ENCODE measurements at regions not wholly inside any gene's neighbourhood (a gene's known extent, or its start where the extent isn't known, plus 50 kb on each side); places are given as distances from the start of the nearest gene placed in this dataset.

- Histone ChIP-seq H3K4me1 (ENCODE audit: control insufficient read depth in 4 of 4, insufficient read depth in 4 of 4, low read length in 3 of 4) (no peaks in the 10 kb centered on the region), H3K9ac (ENCODE audit: low read depth in 1 of 2, low read length in 2 of 2) (no peak overlapping the region), H3K9me3 (ENCODE audit: control insufficient read depth in 4 of 4, low read length in 3 of 4) (no peaks in the 10 kb centered on the region), H3K27me3 (ENCODE audit: control insufficient read depth in 4 of 4, insufficient read depth in 4 of 4, low read length in 3 of 4) (no peaks in the 10 kb centered on the region), H3K4me3 (ENCODE audit: low read depth in 1 of 3, low read length in 3 of 3) (no peak overlapping the region), H3K27ac (ENCODE audit: low read depth in 1 of 2, low read length in 2 of 2) (no peak overlapping the region), H3K36me3 (ENCODE audit: control insufficient read depth in 4 of 4, insufficient read depth in 3 of 4, low read depth in 1 of 4, low read length in 3 of 4) (no peaks in the 10 kb centered on the region)
- TF ChIP-seq TAF1 (conservative IDR thresholded peaks at IDR 0.05): no peak
- TF ChIP-seq ATF3 (IDR thresholded peaks at IDR 0.05): no peak
- no peak for TF ChIP-seq RXRA (IDR thresholded peaks at IDR 0.05)
- TF ChIP-seq, protein P1, sequence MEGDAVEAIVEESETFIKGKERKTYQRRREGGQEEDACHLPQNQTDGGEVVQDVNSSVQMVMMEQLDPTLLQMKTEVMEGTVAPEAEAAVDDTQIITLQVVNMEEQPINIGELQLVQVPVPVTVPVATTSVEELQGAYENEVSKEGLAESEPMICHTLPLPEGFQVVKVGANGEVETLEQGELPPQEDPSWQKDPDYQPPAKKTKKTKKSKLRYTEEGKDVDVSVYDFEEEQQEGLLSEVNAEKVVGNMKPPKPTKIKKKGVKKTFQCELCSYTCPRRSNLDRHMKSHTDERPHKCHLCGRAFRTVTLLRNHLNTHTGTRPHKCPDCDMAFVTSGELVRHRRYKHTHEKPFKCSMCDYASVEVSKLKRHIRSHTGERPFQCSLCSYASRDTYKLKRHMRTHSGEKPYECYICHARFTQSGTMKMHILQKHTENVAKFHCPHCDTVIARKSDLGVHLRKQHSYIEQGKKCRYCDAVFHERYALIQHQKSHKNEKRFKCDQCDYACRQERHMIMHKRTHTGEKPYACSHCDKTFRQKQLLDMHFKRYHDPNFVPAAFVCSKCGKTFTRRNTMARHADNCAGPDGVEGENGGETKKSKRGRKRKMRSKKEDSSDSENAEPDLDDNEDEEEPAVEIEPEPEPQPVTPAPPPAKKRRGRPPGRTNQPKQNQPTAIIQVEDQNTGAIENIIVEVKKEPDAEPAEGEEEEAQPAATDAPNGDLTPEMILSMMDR (IDR thresholded peaks at IDR 0.05; ENCODE audit: low read depth, low read length, missing input control): no peak
- TF ChIP-seq FOXA1 (IDR thresholded peaks at IDR 0.05): no peak
- no peak for TF ChIP-seq HNF4A (conservative IDR thresholded peaks at IDR 0.05)
- TF ChIP-seq REST (IDR thresholded peaks at IDR 0.05): no peak
- TF ChIP-seq HNF4G (IDR thresholded peaks at IDR 0.05): no peak
- no peak for DNase-seq (ENCODE audit: low spot score)
- 90% methylated on average over 3 of the region's 3 CpGs for WGBS
These were observed 172.2 kb downstream of the HHIP start for GRCh38 chr4:144818136-144818535.

- H3K9ac ChIP-seq (ENCODE audit: low read depth in 1 of 2, low read length in 2 of 2): no peak overlapping the region
- WGBS: 78% methylated on average over 3 of the region's 3 CpGs
- H3K27ac ChIP-seq (ENCODE audit: low read depth in 1 of 2, low read length in 2 of 2): no peak overlapping the region
- no peak for DNase-seq (ENCODE audit: low spot score)
- H3K36me3 ChIP-seq (ENCODE audit: control insufficient read depth in 4 of 4, insufficient read depth in 3 of 4, low read depth in 1 of 4, low read length in 3 of 4): no peaks in the 10 kb centered on the region
- H3K27me3 ChIP-seq (ENCODE audit: control insufficient read depth in 4 of 4, insufficient read depth in 4 of 4, low read length in 3 of 4): no peaks in the 10 kb centered on the region
- TF ChIP-seq HNF4G (IDR thresholded peaks at IDR 0.05): no peak
- no peak for TF ChIP-seq SP1 (IDR thresholded peaks at IDR 0.05)
- no peak for TF ChIP-seq EGR1 (IDR thresholded peaks at IDR 0.05; ENCODE audit: low read depth in 2 of 2)
- no peak for TF ChIP-seq ATF3 (IDR thresholded peaks at IDR 0.05)
- TF ChIP-seq, protein P1 (IDR thresholded peaks at IDR 0.05; ENCODE audit: low read depth, low read length, missing input control): no peak
- no peak for TF ChIP-seq GABPA (IDR thresholded peaks at IDR 0.05 in 1 of 2, conservative IDR thresholded peaks at IDR 0.05 in 1 of 2)
- TF ChIP-seq RXRA (IDR thresholded peaks at IDR 0.05): no peak
- TF ChIP-seq JUND (IDR thresholded peaks at IDR 0.05): no peak
- TF ChIP-seq REST (IDR thresholded peaks at IDR 0.05): no peak
- TF ChIP-seq FOXA1 (IDR thresholded peaks at IDR 0.05): no peak
- TF ChIP-seq RAD21 (IDR thresholded peaks at IDR 0.05): no peak
- TF ChIP-seq HNF4A (conservative IDR thresholded peaks at IDR 0.05): no peak
- TF ChIP-seq YY1 (IDR thresholded peaks at IDR 0.05): no peak
- TF ChIP-seq, protein P2, sequence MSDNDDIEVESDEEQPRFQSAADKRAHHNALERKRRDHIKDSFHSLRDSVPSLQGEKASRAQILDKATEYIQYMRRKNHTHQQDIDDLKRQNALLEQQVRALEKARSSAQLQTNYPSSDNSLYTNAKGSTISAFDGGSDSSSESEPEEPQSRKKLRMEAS (IDR thresholded peaks at IDR 0.05): no peak
- no peaks in the 10 kb centered on the region for H3K9me3 ChIP-seq (ENCODE audit: control insufficient read depth in 4 of 4, low read length in 3 of 4)
- H3K4me1 ChIP-seq (ENCODE audit: control insufficient read depth in 4 of 4, insufficient read depth in 4 of 4, low read length in 3 of 4): no peaks in the 10 kb centered on the region
- H3K4me3 ChIP-seq (ENCODE audit: low read depth in 1 of 3, low read length in 3 of 3): no peak overlapping the region
These were observed 173.6 kb downstream of the HHIP start for GRCh38 chr4:144819591-144819990.

Measured in liver (tissue), 8 donors.